Activated CD4-positive, CD25-positive, alpha-beta regulatory T cell treated with anti-CD3 and anti-CD28 coated beads, Interleukin-2, amount 50 U/mL, for 16 hours (primary cell): ENCODE measurements at regions not wholly inside any gene's neighbourhood (a gene's known extent, or its start where the extent isn't known, plus 50 kb on each side); places are given as distances from the start of the nearest gene placed in this dataset.

Experiments
- DNase-seq: peaks from one replicate; pipeline ENCODE4 v3.0.0-alpha.2; 2020; ENCODE audit warnings: low read depth, low spot score

DNA sequence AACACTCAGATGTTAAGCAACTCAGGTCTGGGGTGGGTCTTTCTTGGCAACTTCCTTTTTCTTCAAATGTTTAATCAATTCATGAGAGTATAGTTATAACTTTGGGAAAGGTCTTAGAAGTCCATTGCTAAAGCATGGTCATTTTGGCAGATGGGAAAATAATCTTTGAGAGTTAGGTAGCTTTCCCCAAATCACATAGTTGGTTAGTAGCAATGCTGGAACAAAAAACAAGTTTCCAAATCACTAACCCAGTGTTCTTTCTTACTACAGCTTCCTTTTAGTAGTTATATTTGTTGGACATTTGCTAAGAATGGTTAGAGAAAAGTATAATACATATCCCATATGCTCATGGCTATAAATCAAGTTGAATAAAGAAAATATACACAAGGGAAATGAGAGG, 185.2 kb upstream of the SLC14A2 start:
- DNase-seq: no peak

DNA sequence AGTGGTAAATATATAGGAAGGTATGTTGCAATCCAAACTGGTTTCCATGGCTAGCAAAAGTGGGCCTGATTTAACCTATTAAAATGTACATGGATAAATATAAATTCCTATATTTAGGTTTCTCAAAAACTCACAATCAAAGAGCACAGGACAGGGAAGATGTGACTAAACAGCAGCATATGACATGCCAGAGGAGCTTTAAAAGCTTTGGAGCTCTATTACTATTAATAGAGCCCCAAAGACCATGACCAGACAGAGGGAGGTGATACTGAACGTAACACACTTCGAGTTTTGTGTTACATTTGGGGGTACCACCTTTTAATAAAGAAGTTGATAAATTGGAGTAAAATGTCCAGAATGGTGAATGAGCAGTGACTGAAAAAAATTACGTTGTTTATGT, 179.5 kb upstream of the SLC14A2 start:
- no peak for DNase-seq

DNA sequence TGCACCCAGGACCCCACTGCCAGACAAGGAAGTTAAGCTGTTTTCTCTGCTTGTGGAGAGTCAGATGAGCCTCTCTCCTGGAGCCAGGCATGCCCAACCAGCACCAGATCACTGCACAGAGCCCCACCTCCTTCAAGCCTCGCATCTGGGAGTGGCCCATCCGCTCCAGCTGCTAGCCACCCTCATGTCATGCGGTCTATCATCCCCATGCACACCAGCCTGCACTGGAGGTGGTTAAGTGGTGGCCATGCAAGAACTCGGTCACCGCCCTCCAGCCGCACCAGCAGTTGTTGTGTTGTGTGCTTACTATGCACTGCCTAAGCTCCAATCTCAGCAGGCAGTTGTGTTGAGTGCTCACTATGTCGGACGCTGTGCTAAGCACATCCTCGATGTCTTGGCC, 177.9 kb upstream of the SLC14A2 start:
- no peak for DNase-seq

DNA sequence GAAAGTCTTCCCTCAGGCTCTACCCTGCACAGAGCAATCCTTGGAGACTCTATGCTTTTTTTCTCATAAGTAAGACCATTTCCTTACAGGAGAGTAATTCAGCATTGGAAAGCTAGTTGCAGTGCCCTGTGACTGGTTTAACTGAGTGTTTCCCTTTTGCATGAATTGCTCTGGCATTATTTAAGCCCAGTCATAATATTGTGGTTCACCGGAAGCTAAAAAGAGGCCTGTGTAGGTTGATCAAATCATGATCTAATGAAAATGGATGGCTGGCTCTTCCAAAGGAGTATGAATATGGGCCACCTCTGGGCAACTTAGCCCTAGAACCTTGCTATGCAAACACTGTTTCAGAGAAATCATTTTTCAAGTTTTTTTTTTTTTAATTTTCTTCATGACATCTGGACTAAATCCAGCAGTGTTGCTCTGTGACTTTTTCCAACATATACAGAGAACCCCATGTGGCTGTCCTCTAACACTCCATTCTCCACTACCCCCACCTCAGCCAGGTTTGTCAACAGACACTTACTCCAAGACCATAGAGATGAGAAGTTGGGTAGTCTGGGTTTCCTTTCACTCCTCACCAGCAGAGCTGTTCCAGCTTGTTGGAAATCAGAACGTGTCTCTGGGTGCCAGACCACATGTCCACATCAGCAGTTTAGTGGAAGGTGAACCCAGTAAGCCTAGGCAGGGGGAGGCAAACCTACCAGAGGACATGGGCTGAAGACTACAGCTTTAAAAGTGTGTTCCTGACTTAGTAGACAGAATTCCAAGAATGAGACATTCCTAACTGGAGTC, 175.2 kb upstream of the SLC14A2 start:
- no peak for DNase-seq

DNA sequence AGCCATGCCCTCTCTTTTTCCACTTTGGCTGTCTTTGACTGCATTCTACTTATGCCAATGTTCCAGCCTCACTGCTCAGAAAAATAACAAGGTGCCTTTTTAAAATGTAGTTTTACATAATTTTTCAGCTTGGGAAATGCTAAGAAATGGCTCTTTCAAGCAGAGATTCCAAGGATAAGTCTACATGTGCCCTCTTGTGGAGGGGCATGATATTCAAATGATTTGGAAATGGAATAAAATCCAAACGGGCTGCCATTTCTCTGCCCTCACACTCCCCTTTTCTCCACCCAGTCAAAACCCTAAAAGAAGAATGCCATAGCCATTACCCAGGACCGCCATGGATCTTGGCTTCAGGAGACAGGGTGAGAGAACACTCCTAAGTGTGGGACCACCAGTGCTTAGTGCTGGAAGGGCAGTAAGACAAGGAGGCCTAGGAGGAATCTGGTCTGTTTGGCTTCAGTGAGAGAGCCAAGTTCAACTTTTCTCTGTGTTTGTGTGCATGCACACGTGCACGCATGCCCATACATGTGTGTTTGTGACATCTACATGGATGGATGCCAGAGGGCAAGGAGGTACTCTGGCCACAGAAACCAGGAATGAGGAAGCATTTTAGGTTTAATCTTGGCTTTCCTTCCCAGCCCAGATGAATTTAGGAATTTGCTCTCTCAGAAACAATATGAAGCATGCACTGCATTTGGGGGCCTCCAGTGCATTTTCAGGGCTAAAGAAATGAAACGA, 174.0 kb upstream of the SLC14A2 start:
- no peak for DNase-seq

DNA sequence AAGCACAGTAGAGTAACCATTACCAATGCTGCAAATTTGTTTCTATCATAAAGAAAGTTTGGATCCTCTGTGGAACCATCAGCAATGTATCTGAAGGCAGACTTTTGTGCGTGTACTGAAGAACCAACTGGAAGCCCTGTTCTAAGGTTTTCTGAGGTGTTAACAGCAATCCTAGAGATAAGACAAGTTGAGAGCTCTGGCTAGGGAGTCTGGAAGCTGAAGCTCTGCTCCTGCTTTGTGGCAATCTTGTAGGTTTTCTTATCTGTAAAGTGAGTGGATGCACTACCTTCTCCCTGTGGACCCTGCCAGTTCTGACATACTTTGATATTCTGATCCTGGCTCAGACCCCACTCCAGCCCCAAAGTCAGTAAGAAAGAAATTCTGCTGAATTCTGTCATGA, 171.2 kb upstream of the SLC14A2 start:
- no peak for DNase-seq

DNA sequence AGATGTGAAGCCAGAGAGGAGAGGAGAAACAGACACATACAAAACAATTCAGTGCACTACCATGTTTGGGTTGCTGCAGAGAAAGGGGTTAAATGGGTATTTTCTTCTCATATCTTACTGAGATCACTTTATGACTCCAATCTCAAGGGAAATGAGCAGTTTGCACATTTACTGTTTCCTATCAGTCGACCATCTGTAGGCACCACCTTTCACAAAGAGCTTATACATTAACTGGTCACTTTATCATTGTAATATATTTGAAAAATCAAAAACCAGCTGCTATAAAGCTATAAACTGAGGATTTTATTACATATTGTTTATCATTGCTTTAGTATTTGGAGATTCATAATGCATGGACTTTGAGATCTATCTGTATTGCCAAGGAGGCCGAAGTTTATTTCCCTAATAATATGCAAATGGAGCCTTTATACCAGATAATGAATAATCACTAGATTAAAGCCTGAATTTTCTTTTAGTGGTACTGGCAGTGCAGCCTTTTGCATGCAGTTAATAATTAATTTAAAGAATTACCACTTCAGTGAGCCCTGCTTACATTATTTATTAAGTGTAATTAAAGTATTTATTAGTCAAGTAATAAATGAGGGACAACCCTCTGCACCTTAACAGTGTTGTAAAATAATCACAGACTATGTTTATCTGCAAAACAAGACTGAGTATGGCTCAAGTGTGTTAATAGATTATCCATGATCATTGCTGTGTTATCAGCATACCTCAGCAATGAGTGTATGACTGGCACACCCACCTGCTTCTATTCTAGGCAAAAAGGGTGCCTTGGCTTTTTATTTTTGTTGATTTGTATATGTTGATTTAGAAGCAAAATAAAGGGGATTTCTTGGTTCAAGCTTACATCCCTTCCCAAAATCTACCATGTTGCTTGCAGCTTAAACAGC, 167.7 kb upstream of the SLC14A2 start:
- DNase-seq: no peak

DNA sequence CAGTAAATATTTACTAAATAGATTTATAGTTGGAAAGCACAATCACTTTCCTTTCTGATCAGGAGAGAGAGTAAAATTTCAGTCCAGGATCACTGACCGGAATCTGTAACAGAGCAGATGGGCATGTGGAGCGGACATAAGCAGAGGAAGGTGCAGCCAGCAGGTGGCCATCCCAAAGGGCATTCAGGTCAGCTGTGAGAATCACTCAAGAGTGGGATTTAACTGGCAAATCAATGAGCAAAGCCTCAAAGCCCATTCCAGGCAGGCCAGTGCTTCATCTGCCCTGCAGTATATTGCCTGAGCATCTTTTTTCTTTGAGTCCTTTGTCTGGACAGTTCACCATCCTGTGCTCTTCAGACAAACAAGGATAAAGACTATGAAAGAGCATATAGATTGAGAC, 166.4 kb upstream of the SLC14A2 start:
- no peak for DNase-seq

DNA sequence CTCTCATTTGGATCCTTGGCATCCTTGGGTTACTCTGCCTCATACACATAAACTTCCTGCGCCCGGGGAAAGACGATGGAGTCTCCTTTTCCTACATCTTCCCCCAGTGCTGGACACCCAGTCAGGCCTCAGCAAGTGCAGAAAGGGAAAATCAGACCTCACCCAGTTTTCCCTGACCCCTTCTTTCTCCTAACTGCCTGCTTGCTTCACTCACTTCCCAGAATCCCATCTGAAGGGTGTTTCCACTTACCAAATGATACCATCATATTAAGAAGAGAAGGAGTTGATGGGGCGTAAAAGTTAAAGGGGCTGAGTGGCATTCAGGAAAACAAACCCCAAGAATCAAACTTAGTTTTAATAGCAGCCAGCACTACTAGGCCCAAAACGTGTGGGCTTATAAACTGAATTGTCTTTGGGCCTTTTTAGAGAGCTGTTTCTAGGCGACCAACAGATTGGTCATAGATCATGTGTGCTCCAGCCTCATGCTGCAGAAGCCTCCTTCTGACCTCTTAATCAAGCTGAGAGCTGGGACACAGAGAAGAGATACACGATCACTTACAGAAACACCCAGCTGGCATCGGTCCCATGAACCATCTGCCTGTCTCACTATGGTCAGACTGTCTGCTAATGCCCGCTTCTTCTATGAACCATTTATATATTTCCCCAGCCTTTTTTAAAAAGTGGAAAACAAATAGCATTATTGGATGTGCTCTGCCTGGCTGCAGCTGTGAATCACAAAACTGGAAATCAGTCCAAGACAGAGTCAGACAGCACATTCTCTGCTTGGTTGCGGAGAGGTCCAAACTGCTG, 165.7 kb upstream of the SLC14A2 start:
- no peak for DNase-seq

DNA sequence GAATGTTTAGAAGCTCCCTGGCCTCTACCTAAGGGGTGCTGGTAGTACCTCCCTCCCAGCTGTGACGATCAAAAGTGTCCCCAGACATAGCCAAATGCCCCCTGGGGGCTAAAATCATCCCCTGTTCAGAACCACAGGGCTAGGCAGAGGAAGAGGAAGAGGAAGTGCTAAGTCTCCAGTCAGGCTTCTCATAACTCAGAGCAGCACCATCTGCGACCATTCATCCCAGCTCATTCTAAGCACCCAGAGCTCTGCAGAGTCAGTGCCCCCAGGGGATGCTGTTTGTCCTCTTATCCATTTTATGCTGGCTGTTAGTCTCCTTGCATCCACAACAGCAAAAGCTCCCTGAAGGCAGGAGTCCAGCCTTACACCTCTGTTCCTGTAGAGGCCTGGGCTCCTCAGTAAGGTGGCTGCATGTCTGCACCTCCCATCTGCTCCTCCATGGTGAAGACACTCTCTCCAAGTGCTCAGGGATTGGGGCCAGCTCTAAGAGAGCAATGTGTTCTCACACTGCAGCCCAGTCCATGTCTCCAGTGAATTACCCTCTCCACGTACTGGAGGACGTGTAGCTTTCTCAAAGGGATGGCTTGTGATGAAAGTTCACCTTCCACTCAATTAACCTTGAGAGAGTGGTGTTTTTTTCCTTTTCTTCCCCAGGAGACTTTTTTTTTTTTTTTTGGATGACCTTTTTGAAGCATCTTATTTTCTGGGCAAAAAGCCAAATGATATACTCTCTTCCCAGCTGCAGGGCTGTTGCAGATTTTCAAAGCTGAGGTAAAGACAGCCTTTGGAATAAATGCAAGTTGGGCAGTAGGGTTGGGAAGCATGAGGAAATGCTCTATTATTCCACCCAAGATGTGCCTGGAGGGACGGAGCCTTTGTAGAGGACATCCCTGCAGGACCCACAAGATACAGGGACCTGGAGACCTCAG, 158.9 kb upstream of the SLC14A2 start:
- DNase-seq: no peak

DNA sequence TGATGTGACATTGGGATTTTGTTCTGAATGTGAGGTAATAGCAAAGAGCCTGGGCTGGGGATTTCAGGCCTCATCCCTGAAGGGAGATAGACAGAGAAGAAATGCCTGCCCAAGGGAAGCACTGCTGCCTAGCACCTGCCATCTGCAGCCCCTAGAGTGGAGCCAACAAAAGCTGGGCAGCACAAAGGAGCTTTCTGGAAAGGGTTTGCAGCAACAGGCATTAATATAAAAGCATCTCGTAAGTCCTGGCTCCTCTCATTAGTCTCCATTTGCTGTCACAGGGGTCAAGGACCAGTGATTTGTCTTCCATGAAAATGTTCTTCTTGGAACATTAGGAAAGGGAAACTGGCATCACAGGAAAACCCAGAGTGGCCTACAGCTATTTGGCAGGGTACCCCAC, 157.2 kb upstream of the SLC14A2 start:
- DNase-seq: no peak

DNA sequence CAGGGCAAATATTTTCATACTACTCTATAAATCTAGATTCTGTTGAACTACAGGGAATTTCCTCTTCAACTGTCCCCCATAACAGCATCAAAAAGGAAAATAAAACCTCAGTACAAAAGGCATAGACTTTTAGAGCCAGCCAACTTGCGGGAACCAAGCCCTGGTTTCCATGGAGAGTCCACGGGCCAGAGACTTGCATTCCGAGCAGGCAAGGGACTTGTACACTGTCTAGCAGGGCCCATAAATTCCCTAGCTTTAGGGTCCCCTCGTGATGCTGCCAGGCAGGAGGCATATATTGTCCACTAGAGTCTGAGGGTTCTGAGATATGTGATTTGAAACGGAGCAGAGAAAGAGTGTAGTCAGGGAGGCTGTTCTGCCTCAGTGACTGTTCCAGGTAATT, 153.1 kb upstream of the SLC14A2 start:
- no peak for DNase-seq

DNA sequence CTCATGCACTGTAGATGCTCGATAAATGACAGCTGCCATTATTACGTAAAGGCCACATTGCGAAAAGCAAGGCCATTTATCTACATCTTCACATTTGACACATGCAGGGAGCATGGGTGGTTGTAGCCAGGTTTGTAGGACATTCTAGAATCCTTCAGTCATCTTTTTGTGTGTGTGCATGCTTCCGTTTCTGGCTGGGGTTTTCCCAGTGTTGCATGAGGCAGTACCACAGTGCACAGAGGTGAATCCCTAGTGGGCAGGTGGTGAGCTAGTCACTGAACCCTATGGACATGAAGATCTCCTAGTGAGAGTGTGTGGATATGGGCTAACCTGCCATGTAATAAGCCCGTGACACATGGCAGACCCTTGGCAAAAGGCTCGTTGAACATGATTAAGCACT, 151.8 kb upstream of the SLC14A2 start:
- DNase-seq: no peak

DNA sequence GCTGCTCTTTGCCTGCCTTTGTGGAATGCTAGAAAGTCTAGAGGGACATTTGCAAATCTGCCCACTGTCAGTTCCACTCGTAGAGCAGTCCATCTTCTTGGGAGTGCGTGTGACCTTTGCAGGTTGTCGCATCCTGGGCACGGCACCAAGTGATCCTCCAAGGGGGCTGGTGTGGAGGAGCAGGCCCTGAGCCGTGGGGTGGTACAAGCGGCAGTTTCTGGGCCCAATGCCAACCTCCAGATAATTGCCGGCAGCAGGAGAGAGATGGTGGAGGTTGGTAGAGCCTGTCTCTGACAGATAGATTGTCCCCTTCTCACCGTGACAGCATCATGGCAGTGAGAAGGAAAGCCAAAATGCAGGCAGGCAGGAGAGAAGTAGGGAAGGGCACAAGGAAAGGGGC, 150.7 kb upstream of the SLC14A2 start:
- no peak for DNase-seq

DNA sequence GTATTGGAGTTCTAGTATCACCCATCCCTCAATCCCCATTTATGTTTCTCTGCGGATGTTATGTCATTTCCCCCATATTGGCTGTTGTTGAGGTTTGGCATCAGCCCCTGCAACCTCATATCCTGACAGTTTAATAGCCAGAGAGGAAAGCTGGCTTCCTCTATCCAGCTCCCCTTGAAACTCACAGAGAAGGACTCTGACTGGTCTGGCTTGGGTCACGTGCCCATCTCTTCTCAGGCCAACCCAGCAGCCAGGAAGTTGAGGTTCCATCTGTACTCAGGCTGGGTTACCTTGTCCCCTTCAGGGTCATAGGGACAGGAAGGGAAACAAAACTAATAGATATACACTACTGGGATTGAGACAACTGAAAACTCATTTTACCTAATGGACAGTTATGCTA, 148.0 kb upstream of the SLC14A2 start:
- DNase-seq: no peak

DNA sequence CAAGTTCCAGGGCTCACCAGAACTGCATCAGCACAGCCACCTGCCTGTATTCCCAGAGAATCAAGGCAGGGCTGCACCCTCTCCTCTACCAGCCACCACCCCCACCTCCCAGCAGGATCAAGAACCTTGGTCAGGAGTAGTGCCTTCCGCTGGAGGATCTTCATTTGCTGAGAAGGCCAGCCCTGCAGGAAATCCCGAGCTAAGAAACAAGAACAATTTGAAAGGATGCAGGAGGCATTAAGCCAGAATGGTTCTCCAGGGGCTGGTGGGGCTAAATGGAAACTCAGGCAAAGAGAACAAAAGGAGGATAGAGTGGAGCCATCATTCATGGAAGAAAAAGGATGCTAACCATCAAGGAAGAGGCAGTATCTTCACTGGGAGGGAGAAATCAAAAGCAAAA, 147.3 kb upstream of the SLC14A2 start:
- no peak for DNase-seq

DNA sequence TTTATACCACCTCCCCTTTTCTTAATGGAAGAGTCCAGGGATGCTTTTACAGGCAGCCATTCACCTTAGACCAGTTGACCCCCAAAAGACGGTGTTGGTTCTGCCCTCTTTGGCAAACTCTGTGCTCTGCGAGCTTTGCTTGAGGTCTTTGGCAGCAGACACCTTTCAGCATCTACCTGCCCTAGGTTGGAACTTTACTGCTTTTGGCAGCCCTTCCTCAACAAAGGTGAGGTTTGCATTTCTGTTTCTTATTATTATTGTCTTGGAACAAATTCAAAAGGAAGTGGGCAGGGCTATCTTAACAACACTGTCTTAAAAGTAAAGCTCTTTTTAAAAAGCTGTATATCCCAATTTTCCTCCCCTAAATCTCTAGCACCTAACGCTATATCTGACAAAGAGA, 136.4 kb upstream of the SLC14A2 start:
- no peak for DNase-seq

DNA sequence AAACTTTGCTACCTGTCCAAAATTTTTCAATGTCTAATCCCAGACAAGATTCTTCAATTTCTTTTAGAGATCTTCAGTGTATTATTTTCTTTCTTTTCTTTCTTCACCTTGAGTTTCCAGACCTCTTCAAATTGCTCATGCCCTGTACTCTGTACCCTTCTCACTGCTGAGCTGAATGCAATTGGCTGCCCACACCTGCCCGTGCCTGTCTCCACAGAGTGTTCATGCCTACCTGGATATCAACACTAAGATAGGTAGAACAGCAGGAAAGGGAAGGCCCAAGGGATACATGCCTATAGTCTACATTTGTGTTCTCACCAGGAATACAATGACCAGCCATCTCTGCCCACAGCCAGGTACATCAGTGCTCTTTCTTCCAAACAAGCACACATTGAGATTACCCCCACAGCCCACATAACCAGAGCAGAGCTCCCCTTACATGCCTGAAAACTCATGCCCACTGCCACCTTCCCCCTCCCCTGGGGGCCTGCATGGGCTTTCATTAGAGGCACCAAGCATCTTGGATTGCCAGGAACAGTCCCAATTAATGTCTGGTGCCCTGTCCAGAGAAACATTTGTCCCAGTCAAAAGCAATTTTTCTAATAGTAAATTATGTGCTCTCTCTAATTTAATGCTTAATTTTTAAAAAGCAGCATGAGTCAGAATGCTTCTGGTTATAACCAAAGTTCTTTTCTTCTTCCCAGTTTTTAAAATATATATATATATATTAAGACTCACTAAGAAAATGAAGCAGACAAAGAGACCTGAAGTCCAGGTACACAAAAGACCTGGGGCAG, 134.9 kb upstream of the SLC14A2 start:
- DNase-seq: no peak

DNA sequence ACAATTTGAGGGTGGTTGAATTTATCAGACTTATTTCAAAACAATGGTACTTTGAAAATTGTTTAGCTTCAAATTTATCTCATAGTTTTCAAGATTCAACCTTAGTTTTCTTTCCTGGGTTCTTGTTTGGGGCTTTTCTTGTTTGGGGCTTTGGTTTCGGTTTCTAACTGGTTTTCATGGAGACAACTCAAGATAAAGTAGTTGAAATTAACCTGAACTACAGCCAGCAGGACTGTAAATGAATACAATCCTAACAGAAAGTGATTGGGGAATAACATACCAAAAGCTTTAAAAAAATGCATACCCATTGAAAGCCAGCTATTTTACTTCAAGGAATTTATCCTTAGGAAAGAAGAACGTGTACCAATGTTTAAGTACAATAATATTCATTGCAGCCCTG, 133.5 kb upstream of the SLC14A2 start:
- no peak for DNase-seq

DNA sequence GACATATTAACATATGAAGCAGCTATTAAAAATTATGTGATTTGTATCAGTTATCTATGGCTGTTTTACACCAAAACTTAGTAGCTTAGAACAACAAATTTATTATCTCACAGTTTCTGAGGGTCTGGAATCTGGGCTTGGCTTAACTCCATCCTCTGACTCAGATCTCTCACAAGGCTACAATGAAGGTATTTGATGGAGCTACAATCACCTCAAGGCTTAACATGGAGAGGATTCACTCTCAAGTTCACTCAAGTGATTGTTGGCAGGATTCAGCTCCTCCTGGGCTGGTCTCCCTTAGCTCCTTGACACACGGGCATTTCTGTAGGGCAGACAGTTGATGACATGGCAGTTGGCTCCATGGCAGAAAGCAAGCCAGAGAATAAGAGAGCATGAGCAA, 133.0 kb upstream of the SLC14A2 start:
- DNase-seq: no peak
